ENCODE measurements at regions not wholly inside any gene's neighbourhood (a gene's known extent, or its start where the extent isn't known, plus 50 kb on each side); places are given as distances from the start of the nearest gene placed in this dataset.

- TF ChIP-seq TOX (CRISPR knock-in tag; IDR thresholded peaks at IDR 0.05; ENCODE audit: borderline replicate concordance) (no peak), CSDC2 (CRISPR knock-in tag; IDR thresholded peaks at IDR 0.05) (no peak)
These were observed 86.2 kb upstream of the ZNF516 start for GRCh38 chr18:76581261-76581660.

Data from SK-N-SH treated with all-trans-retinoic acid at 6 μM for 48 hours (cell line).